Right lobe of liver (tissue), 4 donors: ENCODE measurements at regions not wholly inside any gene's neighbourhood (a gene's known extent, or its start where the extent isn't known, plus 50 kb on each side); places are given as distances from the start of the nearest gene placed in this dataset.

ENCODE experiments used
- CTCF ChIP-seq, 4 donors: fragments of 200-600 bp in 3 of 4; fragments of 450-650 bp in 1 of 4; IDR thresholded peaks; one replicate each; pipeline versions ENCODE4 v1.5.1 to v1.8.0; 2016 to 2022; ENCODE audit warnings: antibody characterized with exemption in 4 of 4, mild to moderate bottlenecking in 2 of 4
- POLR2A ChIP-seq: fragments of 450-650 bp; IDR thresholded peaks from one replicate; pipeline ENCODE4 v1.6.1; 2017; ENCODE audit warnings: antibody characterized with exemption, mild to moderate bottlenecking
- donor health status: DM: no; HTN: no; CAD: no.
- donor health status: DM: no; HTN: no; CAD: no.
- donor health status: DM: no; HTN: yes; CAD: no.

DNA sequence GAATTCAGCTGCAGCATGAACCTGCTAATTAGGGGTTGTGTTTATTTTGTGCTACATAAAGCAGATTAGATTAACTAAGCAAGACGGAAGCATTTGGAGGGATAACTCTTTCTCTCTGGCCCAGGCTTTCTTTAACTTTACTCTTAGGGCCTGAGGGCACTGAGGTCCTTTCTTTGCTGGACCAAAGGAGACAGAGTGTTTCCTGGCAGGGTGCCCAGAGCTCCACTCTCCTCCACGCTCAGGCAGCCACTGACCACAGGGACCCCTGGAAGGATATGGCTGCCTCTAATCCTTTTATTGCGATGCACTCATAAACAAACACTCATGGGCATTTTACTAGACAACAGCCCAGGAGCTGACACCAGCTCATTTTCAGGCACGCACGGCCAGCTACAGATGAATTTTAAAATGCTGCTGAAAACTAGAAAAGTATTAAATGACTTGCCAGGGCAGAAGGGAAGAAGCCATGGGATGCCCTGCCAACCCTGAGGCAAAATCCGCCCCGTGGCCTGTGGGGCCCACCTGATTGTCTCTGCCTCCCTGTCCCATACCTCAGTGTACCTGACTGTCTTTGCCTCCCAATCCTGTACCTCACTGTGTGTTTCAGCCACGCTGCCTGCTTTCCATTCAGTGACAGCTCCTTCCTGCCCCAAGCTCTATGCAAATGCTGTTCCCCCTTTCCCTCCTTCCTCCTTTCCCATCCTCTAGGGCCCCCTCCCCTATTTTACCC lies 192.6 kb upstream of the NAV2 start:
- TF ChIP-seq CTCF (IDR thresholded peaks at IDR 0.05): no peak
- TF ChIP-seq POLR2A: no peak
